Panc1 (cell line): ENCODE measurements at regions not wholly inside any gene's neighbourhood (a gene's known extent, or its start where the extent isn't known, plus 50 kb on each side); places are given as distances from the start of the nearest gene placed in this dataset.

Experiments
- ATAC-seq: fragments of 200-7000 bp; cut with Tn5 transposase; 2 replicates; pipeline ENCODE4 v1.9.1; 2020; ENCODE audit warnings: mild to moderate bottlenecking, moderate library complexity
- BruUV-seq: library from RNA; stranded (reverse); fragments of 400-500 nt; replicated peaks from 2 replicates; lab custom pipeline; 2021; lab: Mats Ljungman, UMichigan
- CTCF ChIA-PET: fragments of 300-600 bp; sonication (Branson Sonifier 250); formaldehyde crosslinking; loops from one replicate; lab custom pipeline; 2022; ENCODE audit warnings: antibody characterized with exemption; lab: Charles Lee
- POLR2A ChIA-PET: fragments of 300-600 bp; sonication (Branson Sonifier 250); formaldehyde crosslinking; loops from one replicate; lab custom pipeline; 2022; ENCODE audit warnings: antibody characterized with exemption; lab: Charles Lee
- DNase-seq: peaks from one replicate; pipeline ENCODE4 v3.0.0-alpha.2; 2010; ENCODE audit warnings: low read depth, low spot score
- H3K27ac ChIP-seq: 2 replicates; pipeline ENCODE4 v1.5.1; 2011; ENCODE audit warnings: mild to moderate bottlenecking, low read length, inconsistent platforms
- H3K27me3 ChIP-seq: fragments of 200-500 bp; sonication (Bioruptor generic); 2 replicates; pipeline ENCODE4 v1.6.0; 2014; ENCODE audit warnings: low read length, inconsistent platforms; ENCODE audit not compliant: control insufficient read depth, insufficient read depth
- H3K36me3 ChIP-seq: fragments of 200-500 bp; sonication (Bioruptor generic); 2 replicates; pipeline ENCODE4 v1.5.1; 2014; ENCODE audit warnings: inconsistent platforms, mild to moderate bottlenecking, low read length, moderate library complexity; ENCODE audit not compliant: control insufficient read depth, insufficient read depth
- H3K4me1 ChIP-seq: 2 replicates; pipeline ENCODE4 v1.5.1; 2011; ENCODE audit warnings: inconsistent platforms, mild to moderate bottlenecking, low read length, moderate library complexity; ENCODE audit not compliant: control insufficient read depth, insufficient read depth
- H3K4me3 ChIP-seq, 2 experiments: 2 replicates each; pipeline ENCODE4 v1.5.1; 2011 to 2012; ENCODE audit warnings: low read depth in 2 of 2, low read length in 2 of 2, mild to moderate bottlenecking in 2 of 2, inconsistent platforms in 1 of 2, moderate library complexity in 1 of 2
- H3K9me3 ChIP-seq: fragments of 200-500 bp; sonication (Bioruptor generic); 2 replicates; pipeline ENCODE4 v1.5.1; 2014; ENCODE audit warnings: low read depth, mild to moderate bottlenecking, inconsistent platforms, low read length, moderate library complexity; ENCODE audit not compliant: control insufficient read depth, insufficient read depth
- POLR2AphosphoS5 ChIP-seq: IDR thresholded peaks from 2 replicates; pipeline ENCODE4 v1.6.1; 2012; ENCODE audit warnings: mild to moderate bottlenecking, low read depth, low read length, moderate library complexity
- SIN3A ChIP-seq: IDR thresholded peaks from 2 replicates; pipeline ENCODE4 v1.6.1; 2012; ENCODE audit warnings: low read depth, mild to moderate bottlenecking, low read length, moderate library complexity, borderline replicate concordance; ENCODE audit not compliant: insufficient read depth
- TCF7L2 ChIP-seq: IDR thresholded peaks from 2 replicates; pipeline ENCODE4 v1.6.1; 2011; ENCODE audit warnings: mild to moderate bottlenecking, low read depth, low read length, inconsistent platforms
- in situ Hi-C: cut with HindIII; loops from 2 replicates; pipeline ENCODE4 v1.10.0; 2016; ENCODE audit warnings: low sequenced_read_pairs, low pct_unique_long_range_greater_than_20kb
- intact Hi-C: fragments of 100-400 bp; cut with micrococcal nuclease; formaldehyde crosslinking; loops from one replicate; pipeline ENCODE4 v1.10.0; 2022; ENCODE audit not compliant: unreplicated experiment
- TF ChIP-seq, protein P1 (sequence below): fragments of 450-650 bp; IDR thresholded peaks from 2 replicates; pipeline ENCODE4 v1.5.1; 2017; ENCODE audit warnings: mild to moderate bottlenecking
- TF ChIP-seq, protein P2 (sequence below), 2 experiments: IDR thresholded peaks; 2 replicates each; pipeline ENCODE4 v1.6.1; 2011 to 2012; ENCODE audit warnings: low read depth in 2 of 2, control low read depth in 1 of 2, low read length in 1 of 2, mild to moderate bottlenecking in 1 of 2, moderate library complexity in 1 of 2; ENCODE audit not compliant: insufficient read depth in 1 of 2

DNA sequence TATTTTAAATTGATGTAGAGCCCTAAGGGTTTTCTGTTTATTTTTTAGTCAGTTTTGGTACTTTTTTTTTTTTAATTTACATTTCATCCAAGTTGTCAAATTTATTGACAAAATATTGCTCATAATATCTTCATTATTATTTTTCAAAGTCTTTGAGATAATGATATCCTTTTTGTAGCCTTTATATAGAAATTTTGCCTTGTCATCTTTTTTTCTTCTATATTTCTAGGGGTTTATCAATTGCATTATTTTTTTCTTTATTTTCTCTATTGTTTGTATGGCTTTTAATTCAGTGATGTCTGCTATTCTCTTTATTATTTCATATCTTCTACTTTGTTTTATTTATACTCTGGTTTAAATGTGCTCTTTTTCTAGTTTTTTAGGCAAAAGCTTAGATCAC is 863.0 kb upstream of the GJE1 start:
- no peak overlapping the region for H3K27ac ChIP-seq

DNA sequence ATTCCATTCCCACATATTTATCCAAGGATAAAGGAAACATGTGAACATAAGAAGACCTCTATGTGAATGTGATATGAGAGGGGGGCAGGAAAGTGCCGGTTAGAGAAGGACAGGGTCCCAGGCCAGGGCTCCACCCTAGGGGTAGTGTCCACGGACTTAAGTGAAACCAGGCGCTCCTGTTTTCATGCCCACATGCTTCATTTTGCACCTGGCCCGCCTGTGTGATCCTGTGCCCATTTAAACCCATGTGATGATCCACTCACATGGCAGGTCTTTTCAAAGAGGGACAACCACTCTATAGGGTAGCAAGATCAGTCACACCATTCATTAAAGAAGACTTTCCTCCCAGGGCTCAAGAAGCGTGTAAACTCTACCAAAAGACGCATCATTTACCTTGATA is 865.3 kb upstream of the GJE1 start:
- ATAC-seq (0 out of 2 replicates have a peak, but pooled peaks have one; percentile 42), DNase-seq (no peak)
- TF ChIP-seq, protein P1, sequence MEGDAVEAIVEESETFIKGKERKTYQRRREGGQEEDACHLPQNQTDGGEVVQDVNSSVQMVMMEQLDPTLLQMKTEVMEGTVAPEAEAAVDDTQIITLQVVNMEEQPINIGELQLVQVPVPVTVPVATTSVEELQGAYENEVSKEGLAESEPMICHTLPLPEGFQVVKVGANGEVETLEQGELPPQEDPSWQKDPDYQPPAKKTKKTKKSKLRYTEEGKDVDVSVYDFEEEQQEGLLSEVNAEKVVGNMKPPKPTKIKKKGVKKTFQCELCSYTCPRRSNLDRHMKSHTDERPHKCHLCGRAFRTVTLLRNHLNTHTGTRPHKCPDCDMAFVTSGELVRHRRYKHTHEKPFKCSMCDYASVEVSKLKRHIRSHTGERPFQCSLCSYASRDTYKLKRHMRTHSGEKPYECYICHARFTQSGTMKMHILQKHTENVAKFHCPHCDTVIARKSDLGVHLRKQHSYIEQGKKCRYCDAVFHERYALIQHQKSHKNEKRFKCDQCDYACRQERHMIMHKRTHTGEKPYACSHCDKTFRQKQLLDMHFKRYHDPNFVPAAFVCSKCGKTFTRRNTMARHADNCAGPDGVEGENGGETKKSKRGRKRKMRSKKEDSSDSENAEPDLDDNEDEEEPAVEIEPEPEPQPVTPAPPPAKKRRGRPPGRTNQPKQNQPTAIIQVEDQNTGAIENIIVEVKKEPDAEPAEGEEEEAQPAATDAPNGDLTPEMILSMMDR = no peak
- TF ChIP-seq POLR2AphosphoS5 = no peak
- TF ChIP-seq, protein P2, sequence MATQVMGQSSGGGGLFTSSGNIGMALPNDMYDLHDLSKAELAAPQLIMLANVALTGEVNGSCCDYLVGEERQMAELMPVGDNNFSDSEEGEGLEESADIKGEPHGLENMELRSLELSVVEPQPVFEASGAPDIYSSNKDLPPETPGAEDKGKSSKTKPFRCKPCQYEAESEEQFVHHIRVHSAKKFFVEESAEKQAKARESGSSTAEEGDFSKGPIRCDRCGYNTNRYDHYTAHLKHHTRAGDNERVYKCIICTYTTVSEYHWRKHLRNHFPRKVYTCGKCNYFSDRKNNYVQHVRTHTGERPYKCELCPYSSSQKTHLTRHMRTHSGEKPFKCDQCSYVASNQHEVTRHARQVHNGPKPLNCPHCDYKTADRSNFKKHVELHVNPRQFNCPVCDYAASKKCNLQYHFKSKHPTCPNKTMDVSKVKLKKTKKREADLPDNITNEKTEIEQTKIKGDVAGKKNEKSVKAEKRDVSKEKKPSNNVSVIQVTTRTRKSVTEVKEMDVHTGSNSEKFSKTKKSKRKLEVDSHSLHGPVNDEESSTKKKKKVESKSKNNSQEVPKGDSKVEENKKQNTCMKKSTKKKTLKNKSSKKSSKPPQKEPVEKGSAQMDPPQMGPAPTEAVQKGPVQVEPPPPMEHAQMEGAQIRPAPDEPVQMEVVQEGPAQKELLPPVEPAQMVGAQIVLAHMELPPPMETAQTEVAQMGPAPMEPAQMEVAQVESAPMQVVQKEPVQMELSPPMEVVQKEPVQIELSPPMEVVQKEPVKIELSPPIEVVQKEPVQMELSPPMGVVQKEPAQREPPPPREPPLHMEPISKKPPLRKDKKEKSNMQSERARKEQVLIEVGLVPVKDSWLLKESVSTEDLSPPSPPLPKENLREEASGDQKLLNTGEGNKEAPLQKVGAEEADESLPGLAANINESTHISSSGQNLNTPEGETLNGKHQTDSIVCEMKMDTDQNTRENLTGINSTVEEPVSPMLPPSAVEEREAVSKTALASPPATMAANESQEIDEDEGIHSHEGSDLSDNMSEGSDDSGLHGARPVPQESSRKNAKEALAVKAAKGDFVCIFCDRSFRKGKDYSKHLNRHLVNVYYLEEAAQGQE (IDR thresholded peaks at IDR 0.05; ENCODE audit: insufficient read depth in 1 of 2, low read depth in 2 of 2, low read length in 1 of 2) = no peak
- no TSS peak for BruUV-seq
- ChIA-PET POLR2A (no interaction called here), CTCF (no interaction called here)
- peak overlapping the region; percentile 7; the same call in 1 of the 2 replicates for H3K27ac ChIP-seq
- H3K9me3 ChIP-seq = no peaks in the 10 kb centered on the region
- H3K4me1 ChIP-seq = peaks cover 10% of the 10 kb centered on the region; the same call in 1 of the 2 replicates
- no peaks in the 10 kb centered on the region for H3K36me3 ChIP-seq
- H3K4me3 ChIP-seq = no peak overlapping the region
- in situ Hi-C loops = no loop called here
- H3K27me3 ChIP-seq = no peaks in the 10 kb centered on the region
- intact Hi-C loops = no loop called here

More for the DNA sequence above, 863.0 kb upstream of the GJE1 start:
- DNase-seq (no peak), ATAC-seq (no peak)
- no peaks in the 10 kb centered on the region for H3K27me3 ChIP-seq
- in situ Hi-C loops = no loop called here
- ChIA-PET CTCF (no interaction called here), POLR2A (no interaction called here)
- intact Hi-C loops = no loop called here
- H3K36me3 ChIP-seq = no peaks in the 10 kb centered on the region
- no TSS peak for BruUV-seq
- TF ChIP-seq SIN3A (no peak), TCF7L2 (no peak), POLR2AphosphoS5 (no peak)
- TF ChIP-seq, protein P2 (IDR thresholded peaks at IDR 0.05; ENCODE audit: insufficient read depth in 1 of 2, low read depth in 2 of 2, low read length in 1 of 2) = no peak
- TF ChIP-seq, protein P1 = no peak
- peaks cover 8% of the 10 kb centered on the region; the same call in 1 of the 2 replicates for H3K4me1 ChIP-seq
- H3K4me3 ChIP-seq = no peak overlapping the region
- no peaks in the 10 kb centered on the region for H3K9me3 ChIP-seq
